T-cell (primary cell): ENCODE measurements at regions not wholly inside any gene's neighbourhood (a gene's known extent, or its start where the extent isn't known, plus 50 kb on each side); places are given as distances from the start of the nearest gene placed in this dataset.

Experiments
- ATAC-seq, 4 experiments: fragments of 200-7000 bp in 3 of 4; fragments of 150-1000 bp in 1 of 4; cut with Tn5 transposase; replicated peaks in 1 of 4; 1 replicate in 3 of 4; 2 replicates in 1 of 4; pipeline ENCODE4 v1.10.0; 2021; ENCODE audit warnings: moderate library complexity in 3 of 4, mild to moderate bottlenecking in 2 of 4, moderate number of reproducible peaks in 1 of 4
- CTCF ChIA-PET, 2 donors: fragments of 300-600 bp; sonication (Branson Sonifier 250); formaldehyde crosslinking; loops; one replicate each; lab custom pipeline; 2022; ENCODE audit warnings: antibody characterized with exemption in 2 of 2; lab: Charles Lee
- POLR2A ChIA-PET, 2 donors: fragments of 300-600 bp; sonication (Branson Sonifier 250); formaldehyde crosslinking; loops; one replicate each; lab custom pipeline; 2022; ENCODE audit warnings: antibody characterized with exemption in 2 of 2; lab: Charles Lee
- DNase-seq, 35 experiments: peaks; one replicate each; pipeline versions ENCODE4 v3.0.0 to v3.0.0-alpha.2; 2013 to 2023
- H3K27ac ChIP-seq: one replicate; pipeline ENCODE4 v1.5.1; 2013; ENCODE audit warnings: low read length
- H3K27me3 ChIP-seq, 2 experiments: replicated peaks in 1 of 2; 1 replicate in 1 of 2; 2 replicates in 1 of 2; pipeline versions ENCODE4 v1.6.1 to v1.7.0; 2013; ENCODE audit warnings: low read length in 1 of 2, mixed read lengths in 1 of 2; ENCODE audit not compliant: control insufficient read depth in 2 of 2, insufficient read depth in 2 of 2; ENCODE audit errors: extremely low read depth in 1 of 2
- H3K36me3 ChIP-seq, 2 donors: 1 replicate in 1 of 2; 2 replicates in 1 of 2; pipeline versions ENCODE4 v1.6.1 to v1.7.0; 2013; ENCODE audit warnings: low read length in 1 of 2; ENCODE audit not compliant: control insufficient read depth in 2 of 2, insufficient read depth in 1 of 2; ENCODE audit errors: extremely low read depth in 1 of 2
- H3K4me1 ChIP-seq, 2 experiments: 1 replicate in 1 of 2; 2 replicates in 1 of 2; pipeline versions ENCODE4 v1.6.1 to v1.7.0; 2013; ENCODE audit warnings: low read length in 2 of 2, mixed read lengths in 1 of 2; ENCODE audit not compliant: insufficient read depth in 2 of 2, control insufficient read depth in 1 of 2; ENCODE audit errors: extremely low read depth in 1 of 2
- H3K4me3 ChIP-seq, 2 donors: 1 replicate in 1 of 2; 2 replicates in 1 of 2; pipeline versions ENCODE4 v1.5.1 to v1.7.0; 2013; ENCODE audit warnings: mild to moderate bottlenecking in 2 of 2, low read length in 1 of 2, moderate library complexity in 1 of 2; ENCODE audit not compliant: control insufficient read depth in 1 of 2; ENCODE audit errors: extremely low read depth in 1 of 2
- H3K9me3 ChIP-seq: 2 replicates; pipeline ENCODE4 v1.7.0; 2013
- H3K27ac Mint-ChIP-seq, 2 donors: one replicate each; pipeline ENCODE4 v1.8.0; 2020 to 2021; ENCODE audit warnings: mild to moderate bottlenecking in 2 of 2, mixed read lengths in 2 of 2
- H3K27me3 Mint-ChIP-seq, 2 donors: one replicate each; pipeline ENCODE4 v1.8.0; 2021 to 2022; ENCODE audit warnings: mixed read lengths in 2 of 2
- H3K36me3 Mint-ChIP-seq: one replicate; pipeline ENCODE4 v1.8.0; 2021; ENCODE audit warnings: mixed read lengths
- H3K4me1 Mint-ChIP-seq, 3 donors: one replicate each; pipeline ENCODE4 v1.8.0; 2020 to 2022; ENCODE audit warnings: mixed read lengths in 3 of 3, mild to moderate bottlenecking in 1 of 3
- H3K4me3 Mint-ChIP-seq, 3 donors: one replicate each; pipeline ENCODE4 v1.8.0; 2020 to 2022; ENCODE audit warnings: mild to moderate bottlenecking in 3 of 3, mixed read lengths in 3 of 3, moderate library complexity in 3 of 3
- H3K9me3 Mint-ChIP-seq, 3 donors: one replicate each; pipeline ENCODE4 v1.8.0; 2020 to 2022; ENCODE audit warnings: mixed read lengths in 3 of 3
- WGBS: methylation state at CpG from one replicate; pipeline ENCODE4 v1.1.5; 2013; ENCODE audit warnings: missing lambda C conversion rate; ENCODE audit not compliant: insufficient coverage; 5-methylcytosine and 5-hydroxymethylcytosine counted together

GRCh38 chr4:156710365-156711192 lies 261.0 kb downstream of the PDGFC start:
- Histone ChIP-seq H3K4me1 (no peaks in the 10 kb centered on the region), H3K9me3 (no peaks in the 10 kb centered on the region), H3K36me3 (no peaks in the 10 kb centered on the region), H3K27ac (no peak overlapping the region), H3K4me3 (no peak overlapping the region), H3K27me3 (no peaks in the 10 kb centered on the region)
- H3K36me3 Mint-ChIP-seq = no peaks in the 10 kb centered on the region
- no peak overlapping the region for H3K27ac Mint-ChIP-seq
- DNase-seq (no peak), ATAC-seq (no peak)
- H3K4me1 Mint-ChIP-seq = no peaks in the 10 kb centered on the region
- H3K27me3 Mint-ChIP-seq = no peaks in the 10 kb centered on the region
- ChIA-PET CTCF (no interaction called here), POLR2A (no interaction called here)
- H3K9me3 Mint-ChIP-seq = peaks cover 0 to 12% (median 3%) of the 10 kb centered on the region in 3 donors
- 70% methylated on average over 1 of the region's 4 CpGs for WGBS
- no peak overlapping the region for H3K4me3 Mint-ChIP-seq

DNA sequence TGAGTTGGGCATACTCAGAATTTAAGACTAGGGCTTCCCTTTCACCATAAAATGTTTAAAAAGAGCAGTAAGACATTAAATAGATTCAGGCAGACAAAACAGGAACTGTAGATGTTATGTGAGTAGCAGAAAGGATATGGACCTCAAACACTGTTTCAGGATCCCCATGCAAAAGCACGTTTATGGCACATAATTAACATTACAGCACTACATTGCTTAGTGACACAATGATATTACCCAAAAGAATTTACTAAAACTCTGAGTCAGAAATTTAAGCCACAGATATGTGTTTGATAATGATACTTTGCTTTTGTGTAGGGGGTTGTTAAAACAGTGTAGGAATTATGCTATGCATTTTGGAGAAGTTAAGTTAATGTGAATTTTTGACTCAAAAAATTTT lies 266.3 kb downstream of the PDGFC start:
- Histone ChIP-seq H3K9me3 (no peaks in the 10 kb centered on the region), H3K27me3 (no peaks in the 10 kb centered on the region), H3K27ac (no peak overlapping the region), H3K4me3 (no peak overlapping the region), H3K36me3 (no peaks in the 10 kb centered on the region), H3K4me1 (no peaks in the 10 kb centered on the region)
- H3K9me3 Mint-ChIP-seq = peaks cover 2 to 14% (median 3%) of the 10 kb centered on the region in 3 donors
- H3K4me1 Mint-ChIP-seq = no peaks in the 10 kb centered on the region
- no peaks in the 10 kb centered on the region for H3K36me3 Mint-ChIP-seq
- POLR2A ChIA-PET = no interaction called here
- no peak overlapping the region for H3K4me3 Mint-ChIP-seq
- DNase-seq = no peak
- CTCF ChIA-PET = no interaction called here
- no peak for ATAC-seq
- WGBS = no CpG with 5 or more reads among the region's 1 CpG
- H3K27ac Mint-ChIP-seq = no peak overlapping the region
- no peaks in the 10 kb centered on the region for H3K27me3 Mint-ChIP-seq

DNA sequence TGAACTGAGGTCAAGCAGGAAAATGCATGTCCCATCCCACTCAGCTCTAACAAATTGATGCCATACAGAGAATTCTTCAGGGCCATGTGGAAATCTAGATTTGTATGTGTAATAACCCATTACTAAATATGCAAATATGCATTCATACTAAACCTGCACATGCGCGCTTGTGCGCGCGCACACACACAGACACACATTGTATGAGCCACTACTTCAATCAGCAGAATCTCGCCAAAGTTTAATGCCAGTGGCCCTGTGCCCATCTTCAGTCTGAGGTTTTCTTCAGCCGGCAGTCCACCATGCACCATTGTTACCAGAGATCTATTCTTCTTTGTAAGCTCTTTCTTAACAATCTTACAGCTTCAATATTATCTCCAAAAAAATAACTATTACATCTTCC lies 276.4 kb downstream of the PDGFC start:
- H3K36me3 Mint-ChIP-seq = no peaks in the 10 kb centered on the region
- ATAC-seq (no peak), DNase-seq (no peak)
- peaks cover 0 to 4% (median 4%) of the 10 kb centered on the region in 3 donors for H3K9me3 Mint-ChIP-seq
- H3K27me3 ChIP-seq = no peaks in the 10 kb centered on the region
- H3K4me3 ChIP-seq = no peak overlapping the region
- no peaks in the 10 kb centered on the region for H3K4me1 ChIP-seq
- ChIA-PET CTCF (no interaction called here), POLR2A (no interaction called here)
- WGBS = 76% methylated on average over 7 of the region's 7 CpGs
- no peaks in the 10 kb centered on the region for H3K36me3 ChIP-seq
- H3K27me3 Mint-ChIP-seq = no peaks in the 10 kb centered on the region
- no peaks in the 10 kb centered on the region for H3K9me3 ChIP-seq
- H3K4me3 Mint-ChIP-seq = no peak overlapping the region
- H3K4me1 Mint-ChIP-seq = no peaks in the 10 kb centered on the region
- no peak overlapping the region for H3K27ac ChIP-seq
- H3K27ac Mint-ChIP-seq = no peak overlapping the region

- H3K4me1 Mint-ChIP-seq = no peaks in the 10 kb centered on the region
- no peak for ATAC-seq
These were observed 277.2 kb downstream of the PDGFC start for GRCh38 chr4:156694413-156694812.

GRCh38 chr4:156693557-156693956 lies 278.0 kb downstream of the PDGFC start:
- no peak overlapping the region for H3K4me3 ChIP-seq
- Mint-ChIP-seq H3K9me3 (peaks cover 0 to 4% (median 4%) of the 10 kb centered on the region in 3 donors), H3K36me3 (no peaks in the 10 kb centered on the region), H3K27ac (no peak overlapping the region), H3K4me1 (no peaks in the 10 kb centered on the region), H3K4me3 (no peak overlapping the region), H3K27me3 (no peaks in the 10 kb centered on the region)
- H3K4me1 ChIP-seq = no peaks in the 10 kb centered on the region
- H3K9me3 ChIP-seq = no peaks in the 10 kb centered on the region
- no peaks in the 10 kb centered on the region for H3K27me3 ChIP-seq
- no peaks in the 10 kb centered on the region for H3K36me3 ChIP-seq
- POLR2A ChIA-PET = no interaction called here
- DNase-seq (no peak), ATAC-seq (no peak)
- H3K27ac ChIP-seq = no peak overlapping the region
- CTCF ChIA-PET = no interaction called here
- no CpG with 5 or more reads among the region's 1 CpG for WGBS

More at GRCh38 chr4:156694413-156694812, 277.2 kb downstream of the PDGFC start:
- ChIA-PET CTCF (no interaction called here), POLR2A (no interaction called here)
- DNase-seq = no peak
- Histone ChIP-seq H3K36me3 (no peaks in the 10 kb centered on the region), H3K27me3 (no peaks in the 10 kb centered on the region), H3K9me3 (no peaks in the 10 kb centered on the region), H3K27ac (no peak overlapping the region), H3K4me3 (no peak overlapping the region), H3K4me1 (no peaks in the 10 kb centered on the region)
- H3K27ac Mint-ChIP-seq = no peak overlapping the region
- H3K9me3 Mint-ChIP-seq = peaks cover 0 to 5% (median 4%) of the 10 kb centered on the region in 3 donors
- 75% methylated on average over 2 of the region's 3 CpGs for WGBS
- no peak overlapping the region for H3K4me3 Mint-ChIP-seq
- H3K36me3 Mint-ChIP-seq = no peaks in the 10 kb centered on the region
- H3K27me3 Mint-ChIP-seq = no peaks in the 10 kb centered on the region

GRCh38 chr4:156692016-156692415 lies 279.6 kb downstream of the PDGFC start:
- Mint-ChIP-seq H3K36me3 (no peaks in the 10 kb centered on the region), H3K4me3 (no peak overlapping the region), H3K4me1 (no peaks in the 10 kb centered on the region), H3K9me3 (peaks cover 0 to 4% (median 4%) of the 10 kb centered on the region in 3 donors), H3K27me3 (no peaks in the 10 kb centered on the region), H3K27ac (no peak overlapping the region)
- H3K36me3 ChIP-seq = no peaks in the 10 kb centered on the region
- ChIA-PET POLR2A (no interaction called here), CTCF (no interaction called here)
- no peak overlapping the region for H3K4me3 ChIP-seq
- no peak for ATAC-seq
- WGBS = no CpG with 5 or more reads among the region's 1 CpG
- no peak overlapping the region for H3K27ac ChIP-seq
- H3K27me3 ChIP-seq = no peaks in the 10 kb centered on the region
- no peak for DNase-seq
- H3K9me3 ChIP-seq = no peaks in the 10 kb centered on the region
- H3K4me1 ChIP-seq = no peaks in the 10 kb centered on the region
